Activated T-helper 1 cell treated with anti-CD3 and anti-CD28 coated beads, Interleukin-12 subunit alpha, Interleukin-12 subunit beta, Interleukin-2, Interleukin-4 antibody, amounts not matched to agents 30 ng/mL and 10 ng/mL and 1 ng/mL, durations not matched to agents 14 hours and 24 hours and 36 hours (primary cell): ENCODE measurements at regions not wholly inside any gene's neighbourhood (a gene's known extent, or its start where the extent isn't known, plus 50 kb on each side); places are given as distances from the start of the nearest gene placed in this dataset.

Experiments
- DNase-seq: peaks from one replicate; pipeline ENCODE4 v3.0.0; 2021; ENCODE audit warnings: low spot score
- H3K27ac Mint-ChIP-seq: one replicate; pipeline ENCODE4 v1.8.0; 2021; ENCODE audit warnings: mild to moderate bottlenecking, mixed read lengths
- H3K27me3 Mint-ChIP-seq: one replicate; pipeline ENCODE4 v1.8.0; 2022; ENCODE audit warnings: mild to moderate bottlenecking, moderate library complexity, mixed read lengths; ENCODE audit not compliant: insufficient read depth
- H3K36me3 Mint-ChIP-seq: one replicate; pipeline ENCODE4 v1.8.0; 2021; ENCODE audit warnings: low read depth, mixed read lengths
- H3K4me1 Mint-ChIP-seq: one replicate; pipeline ENCODE4 v1.8.0; 2021; ENCODE audit warnings: low read depth, mixed read lengths
- H3K4me3 Mint-ChIP-seq: one replicate; pipeline ENCODE4 v1.8.0; 2021; ENCODE audit warnings: mild to moderate bottlenecking, moderate library complexity, mixed read lengths
- H3K9me3 Mint-ChIP-seq: one replicate; pipeline ENCODE4 v1.8.0; 2021; ENCODE audit warnings: mixed read lengths
- intact Hi-C: fragments of 100-400 bp; cut with micrococcal nuclease; formaldehyde crosslinking; loops from one replicate; pipeline ENCODE4 v1.15.1; 2024

DNA sequence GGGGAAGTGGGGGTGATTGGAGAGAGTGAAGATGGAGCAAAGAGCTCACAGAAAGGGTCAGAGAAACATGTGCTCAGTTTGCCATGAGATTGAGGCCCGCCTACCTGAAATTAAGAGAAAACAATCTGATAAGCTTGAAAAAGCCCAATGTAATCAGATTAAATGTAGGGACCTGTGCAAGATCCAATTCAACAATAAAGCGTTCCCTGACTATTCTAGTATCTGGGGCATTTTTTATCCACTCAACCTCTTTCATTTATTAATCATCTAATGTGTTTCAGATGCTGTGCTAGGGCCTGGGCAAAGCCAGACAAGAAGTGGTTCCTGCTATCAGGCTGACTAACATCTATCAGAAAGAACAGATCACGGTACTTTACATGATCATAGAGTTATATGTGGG lies 238.4 kb upstream of the MYO3A start:
- no peak overlapping the region for H3K4me3 Mint-ChIP-seq
- H3K9me3 Mint-ChIP-seq: no peaks in the 10 kb centered on the region
- no peak for DNase-seq
- intact Hi-C loops: no loop called here
- H3K36me3 Mint-ChIP-seq: no peaks in the 10 kb centered on the region
- H3K27ac Mint-ChIP-seq: no peak overlapping the region
- no peaks in the 10 kb centered on the region for H3K4me1 Mint-ChIP-seq
- no peaks in the 10 kb centered on the region for H3K27me3 Mint-ChIP-seq

DNA sequence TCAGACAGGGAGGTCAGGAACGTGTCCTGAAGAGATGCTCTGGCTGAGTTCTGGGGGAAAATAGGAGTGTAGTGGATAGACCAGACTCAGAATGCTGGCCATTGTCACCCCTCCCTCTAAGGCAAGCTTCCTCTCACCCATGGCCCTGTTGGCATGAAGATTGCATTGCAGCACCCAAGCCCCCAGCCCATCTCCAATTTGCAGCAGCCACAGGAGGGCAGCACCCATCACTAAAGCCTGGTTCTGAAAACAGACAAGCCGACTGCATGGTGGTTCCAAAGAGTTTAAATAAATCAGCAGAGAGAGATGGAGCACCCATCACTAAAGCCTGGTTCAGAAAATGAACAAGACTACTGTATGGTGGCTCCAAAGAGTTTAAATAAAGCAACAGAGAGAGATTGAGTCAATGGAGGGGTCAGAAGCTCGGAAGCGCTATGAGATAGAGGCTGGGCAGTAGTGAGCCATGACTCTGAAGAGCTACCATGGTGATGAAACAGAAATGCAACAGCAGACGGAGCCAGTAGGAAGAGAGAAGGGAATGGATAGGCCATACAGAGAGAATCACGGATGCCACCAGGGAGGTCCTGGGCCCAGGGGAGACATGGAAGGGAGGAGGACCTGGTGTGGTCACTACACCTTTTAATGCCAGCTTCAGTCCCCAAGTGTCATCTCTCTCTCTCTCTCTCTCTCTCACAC lies 237.9 kb upstream of the MYO3A start:
- H3K27ac Mint-ChIP-seq: no peak overlapping the region
- H3K27me3 Mint-ChIP-seq: no peaks in the 10 kb centered on the region
- intact Hi-C loops: no loop called here
- DNase-seq: no peak
- no peaks in the 10 kb centered on the region for H3K9me3 Mint-ChIP-seq
- no peaks in the 10 kb centered on the region for H3K36me3 Mint-ChIP-seq
- no peaks in the 10 kb centered on the region for H3K4me1 Mint-ChIP-seq
- H3K4me3 Mint-ChIP-seq: no peak overlapping the region

DNA sequence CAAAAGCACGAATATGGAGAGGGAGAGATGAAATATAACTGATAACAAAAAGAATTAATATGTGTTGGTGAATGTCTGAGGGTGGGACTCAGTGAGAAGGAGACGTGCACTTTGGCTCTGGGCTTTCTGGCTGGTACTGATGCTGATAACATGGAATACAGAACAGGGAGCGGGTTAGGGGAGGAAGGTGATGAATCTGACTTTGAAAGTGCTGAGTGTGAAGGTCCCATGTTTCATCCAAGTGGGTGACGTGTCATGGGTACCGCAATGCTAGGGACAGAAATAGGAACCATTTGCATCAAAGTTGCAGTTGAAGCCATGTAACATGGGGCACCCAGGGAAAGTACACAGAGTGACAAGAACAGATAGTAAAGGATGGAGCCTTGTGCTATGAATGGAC lies 236.6 kb upstream of the MYO3A start:
- H3K9me3 Mint-ChIP-seq: no peaks in the 10 kb centered on the region
- H3K27ac Mint-ChIP-seq: no peak overlapping the region
- H3K4me3 Mint-ChIP-seq: no peak overlapping the region
- DNase-seq: no peak
- H3K4me1 Mint-ChIP-seq: no peaks in the 10 kb centered on the region
- no peaks in the 10 kb centered on the region for H3K36me3 Mint-ChIP-seq
- H3K27me3 Mint-ChIP-seq: no peaks in the 10 kb centered on the region
- intact Hi-C loops: no loop called here

DNA sequence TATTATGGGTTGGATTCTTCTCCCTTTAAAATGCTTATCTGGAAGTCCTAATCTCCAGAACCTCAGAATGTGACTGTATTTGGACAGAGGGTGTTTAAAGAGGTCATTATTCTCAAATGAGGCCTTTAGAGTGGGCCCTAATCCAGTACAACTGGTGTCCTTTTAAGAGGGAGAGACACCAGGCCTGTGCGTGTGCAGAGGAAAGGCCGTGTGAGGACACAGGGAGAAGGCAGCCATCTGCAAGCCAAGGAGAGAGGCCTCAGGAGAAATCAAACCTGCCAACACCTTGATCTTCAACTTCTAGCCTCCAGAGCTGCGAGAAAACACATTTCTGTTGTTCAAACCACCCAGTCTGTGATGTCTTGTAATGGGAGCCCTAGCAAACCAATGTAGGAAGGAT lies 235.4 kb upstream of the MYO3A start:
- H3K27me3 Mint-ChIP-seq: no peaks in the 10 kb centered on the region
- H3K4me3 Mint-ChIP-seq: no peak overlapping the region
- H3K27ac Mint-ChIP-seq: no peak overlapping the region
- H3K4me1 Mint-ChIP-seq: no peaks in the 10 kb centered on the region
- H3K9me3 Mint-ChIP-seq: no peaks in the 10 kb centered on the region
- no peak for DNase-seq
- intact Hi-C loops: no loop called here
- no peaks in the 10 kb centered on the region for H3K36me3 Mint-ChIP-seq

DNA sequence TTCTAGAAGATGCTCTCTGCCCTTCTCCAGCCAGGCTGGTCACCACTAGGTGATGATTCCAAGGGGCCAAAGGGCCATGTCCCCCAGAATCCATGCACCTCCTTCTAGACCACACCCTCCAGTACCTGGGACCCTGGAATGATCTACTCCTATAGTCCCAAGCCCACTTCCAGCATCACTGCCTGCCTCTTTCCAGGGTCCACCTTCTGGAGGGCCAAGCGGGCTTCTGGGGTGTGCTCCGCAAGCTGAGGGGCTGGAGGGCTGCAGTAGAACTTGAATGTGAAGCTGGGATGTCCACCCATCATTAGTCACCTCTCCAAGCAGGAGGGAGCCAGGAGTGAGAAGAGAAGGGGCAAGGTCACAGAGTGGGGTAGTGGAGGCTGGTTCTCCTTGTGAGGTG lies 234.4 kb upstream of the MYO3A start:
- intact Hi-C loops: no loop called here

DNA sequence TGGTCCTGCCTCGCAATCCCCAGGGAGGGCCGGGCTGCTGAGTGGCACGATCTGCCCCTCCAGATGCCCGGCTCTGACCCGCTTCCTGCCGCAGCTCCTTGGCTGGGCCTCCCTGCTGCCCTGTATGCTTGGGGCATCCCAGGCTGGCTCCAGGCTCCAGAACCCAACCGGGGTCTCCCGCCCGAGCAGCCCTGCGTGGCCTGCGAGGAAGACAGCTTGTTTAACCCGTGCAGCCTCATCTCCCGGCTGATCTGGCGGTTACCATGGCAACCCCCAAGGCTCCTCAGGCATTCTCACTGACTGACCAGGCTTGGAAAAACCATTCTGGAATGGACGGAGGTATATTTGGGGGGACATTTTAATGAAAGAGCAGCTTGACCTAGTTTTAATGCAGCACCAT lies 232.4 kb upstream of the MYO3A start:
- Mint-ChIP-seq H3K36me3 (no peaks in the 10 kb centered on the region), H3K9me3 (no peaks in the 10 kb centered on the region), H3K27ac (no peak overlapping the region), H3K4me3 (no peak overlapping the region), H3K4me1 (no peaks in the 10 kb centered on the region), H3K27me3 (no peaks in the 10 kb centered on the region)
- intact Hi-C loops: no loop called here
- no peak for DNase-seq

More for the DNA sequence above, 234.4 kb upstream of the MYO3A start:
- DNase-seq: no peak
- no peaks in the 10 kb centered on the region for H3K27me3 Mint-ChIP-seq
- H3K4me1 Mint-ChIP-seq: no peaks in the 10 kb centered on the region
- no peak overlapping the region for H3K4me3 Mint-ChIP-seq
- H3K27ac Mint-ChIP-seq: no peak overlapping the region
- H3K9me3 Mint-ChIP-seq: no peaks in the 10 kb centered on the region
- no peaks in the 10 kb centered on the region for H3K36me3 Mint-ChIP-seq

DNA sequence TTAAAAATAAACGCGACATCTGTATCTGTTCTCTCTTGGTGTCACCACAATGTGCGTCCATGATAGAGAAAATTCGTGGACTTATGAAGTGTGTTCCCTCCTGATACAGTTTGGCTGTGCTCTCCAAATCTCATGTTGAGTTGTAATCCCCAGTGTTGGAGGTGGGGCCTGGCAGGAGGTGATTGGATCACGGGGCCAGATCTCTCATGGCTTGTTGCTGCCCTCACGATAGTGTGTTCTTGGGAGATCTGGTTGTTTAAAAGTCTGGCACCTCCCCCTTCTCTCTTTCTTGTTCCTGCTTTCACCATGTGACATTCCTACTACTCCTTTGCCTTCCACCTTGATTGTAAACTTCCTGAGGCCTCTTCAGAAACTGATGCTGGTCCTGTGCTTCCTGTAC lies 229.4 kb upstream of the MYO3A start:
- Mint-ChIP-seq H3K27ac (no peak overlapping the region), H3K27me3 (no peaks in the 10 kb centered on the region), H3K36me3 (no peaks in the 10 kb centered on the region), H3K4me3 (no peak overlapping the region), H3K9me3 (no peaks in the 10 kb centered on the region), H3K4me1 (no peaks in the 10 kb centered on the region)
- intact Hi-C loops: no loop called here
- no peak for DNase-seq

DNA sequence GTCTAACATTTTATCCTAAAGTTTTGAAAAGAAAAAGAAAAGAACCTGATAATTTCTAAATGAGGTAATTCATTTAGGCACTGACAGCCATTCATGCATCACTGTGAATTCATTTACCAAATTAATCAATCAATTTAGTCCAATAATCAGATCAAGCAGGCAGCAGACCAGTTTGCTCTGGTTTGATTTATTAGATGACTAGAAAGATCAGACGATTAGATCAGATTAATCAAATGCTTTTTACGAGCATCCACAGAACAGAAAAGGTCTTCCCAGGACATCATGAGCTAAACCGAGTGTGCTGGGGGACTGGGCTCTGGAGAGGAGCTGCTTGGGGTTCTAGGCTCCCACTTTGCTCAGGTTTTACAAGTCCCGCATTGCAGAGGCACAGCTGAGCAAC lies 226.5 kb upstream of the MYO3A start:
- intact Hi-C loops: no loop called here
- no peak overlapping the region for H3K27ac Mint-ChIP-seq
- no peaks in the 10 kb centered on the region for H3K9me3 Mint-ChIP-seq
- H3K27me3 Mint-ChIP-seq: no peaks in the 10 kb centered on the region
- H3K4me3 Mint-ChIP-seq: no peak overlapping the region
- H3K36me3 Mint-ChIP-seq: no peaks in the 10 kb centered on the region
- no peak for DNase-seq
- no peaks in the 10 kb centered on the region for H3K4me1 Mint-ChIP-seq

DNA sequence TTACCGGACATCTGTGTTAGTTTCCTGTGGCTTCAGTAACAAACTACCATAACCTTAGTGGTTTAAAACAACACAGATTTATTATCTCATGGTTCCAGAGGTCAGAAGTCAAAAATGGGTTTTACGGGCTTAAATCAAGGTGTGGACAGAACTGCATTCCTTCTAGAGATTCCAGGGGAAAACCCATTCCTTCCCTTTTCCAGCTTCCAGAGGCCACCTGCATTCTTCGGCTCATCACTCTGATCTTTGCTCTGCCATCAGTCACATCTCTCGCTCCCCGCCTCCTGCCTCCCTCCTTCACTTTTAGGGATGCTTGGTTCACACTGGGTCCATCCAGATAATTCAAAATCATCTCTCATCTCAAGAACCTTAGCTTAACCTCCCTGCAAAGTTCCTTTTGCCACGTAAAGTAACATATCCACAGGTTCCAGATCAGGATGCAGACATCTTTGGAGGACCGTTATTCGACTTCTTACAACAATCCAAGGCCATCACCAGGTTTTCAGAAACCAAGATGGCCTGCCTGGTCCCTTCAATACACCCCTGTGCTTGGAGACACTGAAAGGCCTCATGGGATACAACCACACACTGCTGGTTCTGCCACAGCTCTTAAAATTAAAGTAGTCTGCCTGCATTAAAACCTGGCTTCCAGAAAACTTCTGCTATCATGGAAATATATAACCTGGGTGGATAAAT lies 225.9 kb upstream of the MYO3A start:
- Mint-ChIP-seq H3K9me3 (no peaks in the 10 kb centered on the region), H3K4me1 (no peaks in the 10 kb centered on the region), H3K27ac (no peak overlapping the region), H3K36me3 (no peaks in the 10 kb centered on the region), H3K27me3 (no peaks in the 10 kb centered on the region), H3K4me3 (no peak overlapping the region)
- intact Hi-C loops: no loop called here
- no peak for DNase-seq

DNA sequence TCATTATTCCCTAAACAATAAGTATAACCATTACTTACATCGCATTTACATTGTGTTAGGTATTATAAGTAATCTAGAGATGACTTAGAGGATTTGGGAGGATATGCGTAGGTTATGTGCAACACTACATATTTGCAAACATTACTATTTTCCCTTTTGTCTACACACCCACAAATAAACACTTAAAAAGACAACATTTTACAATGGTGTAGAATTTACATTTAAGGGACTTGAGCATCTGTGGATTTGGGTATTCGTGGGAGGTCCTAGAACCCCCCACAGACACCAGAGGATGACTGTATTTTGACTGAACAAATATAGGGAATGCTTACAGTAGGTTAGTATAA lies 220.2 kb upstream of the MYO3A start:
- H3K9me3 Mint-ChIP-seq: no peaks in the 10 kb centered on the region
- H3K4me3 Mint-ChIP-seq: no peak overlapping the region
- no peaks in the 10 kb centered on the region for H3K4me1 Mint-ChIP-seq
- H3K27ac Mint-ChIP-seq: no peak overlapping the region
- H3K27me3 Mint-ChIP-seq: no peaks in the 10 kb centered on the region
- no peaks in the 10 kb centered on the region for H3K36me3 Mint-ChIP-seq
- intact Hi-C loops: no loop called here
- DNase-seq: no peak

DNA sequence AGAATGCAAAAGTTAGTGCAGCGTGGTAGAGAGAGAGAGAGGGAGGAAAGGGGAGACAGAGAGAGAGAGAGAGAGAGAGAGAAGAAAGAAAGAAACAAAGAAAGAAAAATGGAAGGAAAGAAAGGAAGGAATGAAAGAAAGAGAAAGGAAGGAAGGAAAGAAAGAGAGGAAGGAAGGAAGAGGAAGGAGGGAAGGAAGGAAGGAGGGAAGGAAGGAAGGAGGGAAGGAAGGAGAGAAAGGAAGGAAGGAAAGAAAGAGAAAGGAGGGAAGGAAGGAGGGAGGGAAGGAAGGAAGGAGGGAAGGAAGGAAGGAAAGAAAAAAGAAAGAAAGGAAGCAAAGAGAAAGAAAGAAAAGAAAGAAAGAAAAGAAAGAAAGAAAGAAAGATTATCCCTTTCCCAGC lies 209.8 kb upstream of the MYO3A start:
- Mint-ChIP-seq H3K4me1 (no peaks in the 10 kb centered on the region), H3K4me3 (no peak overlapping the region), H3K36me3 (no peaks in the 10 kb centered on the region), H3K27me3 (no peaks in the 10 kb centered on the region), H3K9me3 (no peaks in the 10 kb centered on the region), H3K27ac (no peak overlapping the region)
- intact Hi-C loops: no loop called here
- no peak for DNase-seq

DNA sequence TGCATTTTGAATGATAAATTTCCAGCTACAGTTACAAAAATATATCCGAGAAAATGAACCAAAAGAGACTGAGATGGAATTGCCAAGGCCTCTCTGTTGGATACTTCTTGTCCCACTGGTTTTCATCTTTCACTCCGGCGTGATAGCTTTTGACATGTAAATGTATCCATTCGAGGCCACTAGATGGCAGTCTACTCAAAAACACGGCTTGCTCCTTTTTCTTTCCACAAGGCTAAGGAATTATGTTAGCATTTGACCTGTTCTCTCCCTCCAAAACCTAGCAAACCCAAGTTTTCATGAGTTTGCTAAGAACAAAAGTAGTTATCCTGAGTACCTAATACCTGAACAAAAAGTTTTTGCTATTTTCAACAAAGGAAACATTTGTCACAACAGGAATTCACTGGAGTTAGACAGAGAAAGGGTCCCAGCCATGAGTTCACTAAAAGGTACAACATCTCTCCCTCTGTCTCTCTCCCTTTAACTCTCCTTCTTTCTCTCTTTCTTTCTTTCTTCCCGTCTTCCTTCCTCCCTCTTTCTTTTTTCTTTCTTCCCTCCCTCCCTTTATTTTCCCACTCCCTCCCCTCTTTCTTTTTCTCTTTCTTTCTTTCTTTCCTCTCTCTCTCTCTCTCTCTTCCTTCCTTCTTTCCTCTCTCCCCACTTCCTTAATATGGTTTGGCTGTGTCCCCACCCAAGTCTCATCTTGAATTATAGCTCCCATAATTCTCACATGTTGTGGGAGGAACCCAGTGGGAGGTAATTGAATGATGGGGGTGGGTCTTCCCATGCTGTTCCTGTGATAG lies 207.9 kb upstream of the MYO3A start:
- DNase-seq: no peak
- intact Hi-C loops: loop anchor here (1.0 kb wide), 1 partner anchor 149 kb away; no protein-coding TSS in a partner anchor
- no peak overlapping the region for H3K4me3 Mint-ChIP-seq
- H3K27ac Mint-ChIP-seq: no peak overlapping the region
- H3K27me3 Mint-ChIP-seq: no peaks in the 10 kb centered on the region
- no peaks in the 10 kb centered on the region for H3K4me1 Mint-ChIP-seq
- H3K9me3 Mint-ChIP-seq: no peaks in the 10 kb centered on the region
- no peaks in the 10 kb centered on the region for H3K36me3 Mint-ChIP-seq

DNA sequence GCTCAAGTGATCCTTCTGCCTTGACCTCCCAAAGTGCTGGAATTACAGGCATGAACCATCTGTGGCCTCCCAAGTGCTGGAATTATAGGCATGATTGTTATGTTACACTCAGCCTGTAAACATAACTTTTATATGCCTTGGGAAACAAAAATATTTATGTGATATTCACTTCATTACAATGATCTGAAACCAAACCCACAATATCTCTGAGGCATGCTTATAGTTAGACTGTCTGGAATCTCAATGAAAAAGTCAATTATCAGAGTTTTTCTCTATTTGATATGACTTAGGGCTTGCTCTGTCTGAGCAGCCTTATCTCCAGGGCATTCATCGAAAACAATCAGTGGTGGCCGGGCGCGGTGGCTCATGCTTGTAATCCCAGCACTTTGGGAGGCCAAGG lies 195.3 kb upstream of the MYO3A start:
- no peak for DNase-seq
- Mint-ChIP-seq H3K9me3 (no peaks in the 10 kb centered on the region), H3K4me3 (no peak overlapping the region), H3K27me3 (no peaks in the 10 kb centered on the region), H3K27ac (no peak overlapping the region), H3K36me3 (no peaks in the 10 kb centered on the region), H3K4me1 (no peaks in the 10 kb centered on the region)
- intact Hi-C loops: no loop called here
